Heart right ventricle (tissue), 16 donors: ENCODE measurements at regions not wholly inside any gene's neighbourhood (a gene's known extent, or its start where the extent isn't known, plus 50 kb on each side); places are given as distances from the start of the nearest gene placed in this dataset.

ENCODE experiments used
- ATAC-seq, 8 donors: fragments of 200-7000 bp; cut with Tn5 transposase; one replicate each; pipeline ENCODE4 v1.9.1; 2020; ENCODE audit warnings: mild to moderate bottlenecking in 8 of 8, moderate library complexity in 8 of 8, moderate number of reproducible peaks in 1 of 8
- DNase-seq, 2 donors: peaks; one replicate each; pipeline ENCODE4 v3.0.0-alpha.2; 2020
- H3K27ac ChIP-seq, 10 donors: fragments of 200-600 bp; sonication (generic) in 2 of 10; one replicate each; pipeline versions ENCODE4 v1.5.0 to v1.8.0; 2020 to 2022; ENCODE audit warnings: mild to moderate bottlenecking in 3 of 10
- H3K27me3 ChIP-seq, 7 donors: fragments of 200-600 bp; one replicate each; pipeline ENCODE4 v1.8.0; 2021 to 2022; ENCODE audit warnings: mild to moderate bottlenecking in 2 of 7
- H3K36me3 ChIP-seq, 9 donors: fragments of 200-600 bp; sonication (generic) in 1 of 9; one replicate each; pipeline versions ENCODE4 v1.5.0 to v1.8.0; 2020 to 2022; ENCODE audit warnings: mild to moderate bottlenecking in 2 of 9
- H3K4me1 ChIP-seq, 9 donors: fragments of 200-600 bp; sonication (generic) in 1 of 9; one replicate each; pipeline versions ENCODE4 v1.5.0 to v1.8.0; 2020 to 2022; ENCODE audit warnings: mild to moderate bottlenecking in 4 of 9
- H3K4me3 ChIP-seq, 10 donors: fragments of 200-600 bp; sonication (generic) in 2 of 10; one replicate each; pipeline versions ENCODE4 v1.5.0 to v1.8.0; 2020 to 2022; ENCODE audit warnings: mild to moderate bottlenecking in 7 of 10, moderate library complexity in 2 of 10
- H3K9me3 ChIP-seq, 11 donors: fragments of 200-600 bp in 10 of 11; sonication (generic) in 2 of 11; one replicate each; pipeline versions ENCODE4 v1.5.0 to v1.8.0; 2013 to 2022; ENCODE audit warnings: mild to moderate bottlenecking in 2 of 11, control low read depth in 1 of 11, moderate library complexity in 1 of 11
- CTCF ChIP-seq, 9 donors: fragments of 200-600 bp; sonication (generic) in 2 of 9; IDR thresholded peaks; one replicate each; pipeline versions ENCODE4 v1.5.0 to v1.8.0; 2021 to 2022; ENCODE audit warnings: antibody characterized with exemption in 9 of 9, mild to moderate bottlenecking in 5 of 9, moderate library complexity in 1 of 9
- WGBS, 2 donors: extraction: QIAGEN DNeasy Blood & Tissue Kit; methylation state at CpG; one replicate each; pipeline ENCODE4 v1.1.7; 2013; ENCODE audit warnings: inconsistent platforms in 1 of 2; 5-methylcytosine and 5-hydroxymethylcytosine counted together
- intact Hi-C, 10 donors: fragments of 100-400 bp; cut with DNase I; formaldehyde crosslinking; loops; one replicate each; pipeline versions ENCODE4 v1.11.1 to v1.14.2; 2022
- donor health status: Arrhythmogenic right ventricular cardiomyopathy.
- donor health status: ischemic (EF 13 %, LVEDD 7.1; RV severe dilation, severe dysfunction).
- donor health status: healthy with polysubstance abuse.
- donor health status: DM: no; HTN: yes; CAD: no.
- donor health status: DM: no; HTN: no; CAD: no.
- donor health status: ischemic (EF 25% LVEDD 6.9; RV normal size, moderate dysfunction).
- donor health status: ischemic (EF 25% LVEDD 5.7; RV mildly dilated, moderate dysfunction).
- donor health status: healthy.
- donor health status: DM: yes; HTN: yes; CAD: no.
- donor health status: Ischemic cardiomyopathy.
- donor health status: ischemic (EF 35%, LVEDD 5.7; RV mildly dilated, moderate dysfunction).
- donor health status: nonischemic (EF 11% LVEDD 7.7; RV severe dilation, severe dysfunction).
- donor health status: DM: yes; HTN: yes; CAD: no.
- donor health status: PGD.
- donor health status: ischemic (EF 29% LVEDD 5.4; RV normal size, mild dysfunction).
- donor health status: nonischemic (EF 23%, LVEDD 6.1; RV moderate dilation, normal function).

GRCh38 chr11:11211186-11211585 is 141.9 kb downstream of the CSNK2A3 start:
- intact Hi-C loops: no loop called here
- Histone ChIP-seq H3K9me3 (no peaks in the 10 kb centered on the region), H3K4me1 (peaks cover 0 to 22% (median 14%) of the 10 kb centered on the region in 9 donors), H3K4me3 (no peak overlapping the region), H3K27me3 (no peaks in the 10 kb centered on the region), H3K27ac (no peak overlapping the region), H3K36me3 (no peaks in the 10 kb centered on the region)
- TF ChIP-seq CTCF (IDR thresholded peaks at IDR 0.05): no peak
- DNase-seq (no peak), ATAC-seq (peak in 4 of 8 donors; percentile 29 to 61 (median 44))
- 26 to 30% methylated on average over 7 of the region's 7 CpGs for WGBS, 2 donors

- Histone ChIP-seq H3K27ac (no peak overlapping the region), H3K27me3 (no peaks in the 10 kb centered on the region), H3K4me1 (peaks cover 0 to 22% (median 14%) of the 10 kb centered on the region in 9 donors), H3K36me3 (no peaks in the 10 kb centered on the region), H3K4me3 (no peak overlapping the region), H3K9me3 (no peaks in the 10 kb centered on the region)
- TF ChIP-seq CTCF (IDR thresholded peaks at IDR 0.05): no peak
- intact Hi-C loops: no loop called here
- WGBS, 2 donors: 66 to 97% methylated on average over 3 of the region's 3 CpGs
- DNase-seq (no peak), ATAC-seq (no peak)
Observed at GRCh38 chr11:11210446-11210845, 142.6 kb downstream of the CSNK2A3 start.

- no peak for TF ChIP-seq CTCF (IDR thresholded peaks at IDR 0.05)
- H3K27ac ChIP-seq: no peak overlapping the region
- no peaks in the 10 kb centered on the region for H3K36me3 ChIP-seq
- H3K4me1 ChIP-seq: peaks cover 0 to 22% (median 14%) of the 10 kb centered on the region in 9 donors
- 97 to 100% methylated on average over 2 of the region's 2 CpGs for WGBS, 2 donors
- H3K9me3 ChIP-seq: no peaks in the 10 kb centered on the region
- ATAC-seq (no peak), DNase-seq (no peak)
- no peak overlapping the region for H3K4me3 ChIP-seq
- no peaks in the 10 kb centered on the region for H3K27me3 ChIP-seq
- intact Hi-C loops: no loop called here
Observed at GRCh38 chr11:11209967-11210366, 143.1 kb downstream of the CSNK2A3 start.

- H3K4me3 ChIP-seq: no peak overlapping the region
- DNase-seq (no peak), ATAC-seq (no peak)
- peaks cover 0 to 19% (median 14%) of the 10 kb centered on the region in 9 donors for H3K4me1 ChIP-seq
- H3K27me3 ChIP-seq: no peaks in the 10 kb centered on the region
- no peaks in the 10 kb centered on the region for H3K9me3 ChIP-seq
- TF ChIP-seq CTCF (IDR thresholded peaks at IDR 0.05): no peak
- intact Hi-C loops: no loop called here
- H3K27ac ChIP-seq: no peak overlapping the region
- H3K36me3 ChIP-seq: no peaks in the 10 kb centered on the region
- 87 to 91% methylated on average over 4 of the region's 4 CpGs for WGBS, 2 donors
Observed at GRCh38 chr11:11208994-11209393, 144.1 kb downstream of the CSNK2A3 start.
